ENCODE measurements at regions not wholly inside any gene's neighbourhood (a gene's known extent, or its start where the extent isn't known, plus 50 kb on each side); places are given as distances from the start of the nearest gene placed in this dataset.

- Histone ChIP-seq H3K9me3 (ENCODE audit: low read length) (no peaks in the 10 kb centered on the region), H3K4me3 (ENCODE audit: low read length) (no peak overlapping the region)
Observed at GRCh38 chr6:156538875-156539660, 238.1 kb upstream of the ARID1B start.

GRCh38 chr6:156534594-156534993 lies 242.6 kb upstream of the ARID1B start:
- Histone ChIP-seq H3K9me3 (ENCODE audit: low read length) (no peaks in the 10 kb centered on the region), H3K9me2 (ENCODE audit: insufficient read depth, low read length) (no peaks in the 10 kb centered on the region), H2AFZ (ENCODE audit: low read depth, low read length) (no peak overlapping the region), H3F3A (ENCODE audit: insufficient read depth, low read length, poor library complexity, severe bottlenecking) (no peaks in the 10 kb centered on the region), H3K79me2 (replicated peaks; ENCODE audit: insufficient read depth, low read length) (no peaks in the 10 kb centered on the region), H3K4me2 (ENCODE audit: low read length) (no peak overlapping the region), H3K36me3 (ENCODE audit: insufficient read depth, low read length) (no peaks in the 10 kb centered on the region), H3K27me3 (ENCODE audit: insufficient read depth, low read depth, low read length) (no peaks in the 10 kb centered on the region), H3K9ac (ENCODE audit: low read length) (no peak overlapping the region), H4K20me1 (ENCODE audit: insufficient read depth) (no peaks in the 10 kb centered on the region), H3K4me3 (ENCODE audit: low read length) (no peak overlapping the region), H3K27ac (ENCODE audit: low read length) (no peak overlapping the region)
- TF ChIP-seq CTCF (IDR thresholded peaks at IDR 0.05; ENCODE audit: poor library complexity, severe bottlenecking): no peak
- no peak for TF ChIP-seq MXI1 (conservative IDR thresholded peaks at IDR 0.05; ENCODE audit: poor library complexity, severe bottlenecking)
- no peak for TF ChIP-seq SMC3 (conservative IDR thresholded peaks at IDR 0.05; ENCODE audit: poor library complexity)
- TF ChIP-seq POLR2AphosphoS5 (IDR thresholded peaks at IDR 0.05): no peak
- no peak for TF ChIP-seq EZH2 (IDR thresholded peaks at IDR 0.05; ENCODE audit: borderline replicate concordance, insufficient read depth, low read length, poor library complexity, severe bottlenecking)
- TF ChIP-seq REST (IDR thresholded peaks at IDR 0.05; ENCODE audit: borderline replicate concordance): no peak
- no peak for TF ChIP-seq EP300 (conservative IDR thresholded peaks at IDR 0.05; ENCODE audit: poor library complexity, severe bottlenecking)
- no peak for TF ChIP-seq TAF1 (IDR thresholded peaks at IDR 0.05; ENCODE audit: low read depth)
- no peak for TF ChIP-seq RAD21 (conservative IDR thresholded peaks at IDR 0.05)

More at GRCh38 chr6:156538875-156539660, 238.1 kb upstream of the ARID1B start:
- H3F3A ChIP-seq (ENCODE audit: insufficient read depth, low read length, poor library complexity, severe bottlenecking): no peaks in the 10 kb centered on the region
- H3K4me2 ChIP-seq (ENCODE audit: low read length): no peak overlapping the region
- H3K9ac ChIP-seq (ENCODE audit: low read length): no peak overlapping the region
- H3K27ac ChIP-seq (ENCODE audit: low read length): no peak overlapping the region
- no peaks in the 10 kb centered on the region for H3K27me3 ChIP-seq (ENCODE audit: insufficient read depth, low read depth, low read length)
- no peaks in the 10 kb centered on the region for H4K20me1 ChIP-seq (ENCODE audit: insufficient read depth)
- H2AFZ ChIP-seq (ENCODE audit: low read depth, low read length): no peak overlapping the region
- no peaks in the 10 kb centered on the region for H3K9me2 ChIP-seq (ENCODE audit: insufficient read depth, low read length)
- TF ChIP-seq RAD21 (conservative IDR thresholded peaks at IDR 0.05) (no peak), TAF1 (IDR thresholded peaks at IDR 0.05; ENCODE audit: low read depth) (no peak), EP300 (conservative IDR thresholded peaks at IDR 0.05; ENCODE audit: poor library complexity, severe bottlenecking) (no peak), EZH2 (IDR thresholded peaks at IDR 0.05; ENCODE audit: borderline replicate concordance, insufficient read depth, low read length, poor library complexity, severe bottlenecking) (no peak), CTCF (IDR thresholded peaks at IDR 0.05; ENCODE audit: poor library complexity, severe bottlenecking) (no peak), POLR2AphosphoS5 (IDR thresholded peaks at IDR 0.05) (no peak), MXI1 (conservative IDR thresholded peaks at IDR 0.05; ENCODE audit: poor library complexity, severe bottlenecking) (no peak)
- no peaks in the 10 kb centered on the region for H3K36me3 ChIP-seq (ENCODE audit: insufficient read depth, low read length)
- H3K79me2 ChIP-seq (replicated peaks; ENCODE audit: insufficient read depth, low read length): no peaks in the 10 kb centered on the region

Measured in neural cell (in vitro differentiated cells).